H9 (cell line): ENCODE measurements at regions not wholly inside any gene's neighbourhood (a gene's known extent, or its start where the extent isn't known, plus 50 kb on each side); places are given as distances from the start of the nearest gene placed in this dataset.

Experiments
- DNase-seq: peaks from one replicate; pipeline ENCODE4 v3.0.0-alpha.2; 2017
- H2AFZ ChIP-seq: one replicate; pipeline ENCODE4 v1.6.1; 2013; ENCODE audit warnings: mild to moderate bottlenecking, low read length, control low read depth, moderate library complexity
- H2AK5ac ChIP-seq: 2 replicates; pipeline ENCODE4 v1.6.1; 2013; ENCODE audit warnings: low read length, control low read depth, mixed read lengths; ENCODE audit not compliant: insufficient read length
- H2BK120ac ChIP-seq: one replicate; pipeline ENCODE4 v1.6.1; 2013; ENCODE audit warnings: low read depth, mild to moderate bottlenecking, low read length, control low read depth, inconsistent platforms; ENCODE audit not compliant: poor library complexity, severe bottlenecking
- H2BK12ac ChIP-seq: 2 replicates; pipeline ENCODE4 v1.6.1; 2013; ENCODE audit warnings: low read length, control low read depth, mixed read lengths, low read depth; ENCODE audit not compliant: insufficient read length
- H2BK15ac ChIP-seq: 2 replicates; pipeline ENCODE4 v1.6.1; 2013; ENCODE audit warnings: low read depth, low read length, control low read depth
- H2BK20ac ChIP-seq: one replicate; pipeline ENCODE4 v1.6.1; 2013; ENCODE audit warnings: low read depth, mild to moderate bottlenecking, low read length, control low read depth, inconsistent platforms; ENCODE audit not compliant: poor library complexity, severe bottlenecking
- H2BK5ac ChIP-seq: 2 replicates; pipeline ENCODE4 v1.6.1; 2013; ENCODE audit warnings: low read length, control low read depth, mixed read lengths; ENCODE audit not compliant: insufficient read length
- H3K14ac ChIP-seq: 2 replicates; pipeline ENCODE4 v1.6.1; 2013; ENCODE audit warnings: low read length, control low read depth; ENCODE audit not compliant: insufficient read depth
- H3K18ac ChIP-seq: 2 replicates; pipeline ENCODE4 v1.6.1; 2013; ENCODE audit warnings: low read depth, mild to moderate bottlenecking, mixed read lengths, low read length, control low read depth; ENCODE audit not compliant: insufficient read length
- H3K23ac ChIP-seq: 2 replicates; pipeline ENCODE4 v1.6.1; 2013; ENCODE audit warnings: low read length, control low read depth, mixed read lengths, low read depth; ENCODE audit not compliant: insufficient read length
- H3K23me2 ChIP-seq: 2 replicates; pipeline ENCODE4 v1.6.1; 2013; ENCODE audit warnings: low read depth, mild to moderate bottlenecking, mixed read lengths, low read length, control low read depth; ENCODE audit not compliant: insufficient read length, poor library complexity, severe bottlenecking
- H3K27ac ChIP-seq: 2 replicates; pipeline ENCODE4 v1.5.1; 2013; ENCODE audit warnings: low read length, control low read depth, mixed read lengths, low read depth; ENCODE audit not compliant: insufficient read length
- H3K27me3 ChIP-seq: 2 replicates; pipeline ENCODE4 v1.6.1; 2013; ENCODE audit warnings: low read length, control low read depth, inconsistent platforms; ENCODE audit not compliant: insufficient read depth
- H3K4ac ChIP-seq: 2 replicates; pipeline ENCODE4 v1.6.1; 2013; ENCODE audit warnings: low read depth, mild to moderate bottlenecking, control low read depth, inconsistent platforms, low read length, moderate library complexity
- H3K4me1 ChIP-seq: 2 replicates; pipeline ENCODE4 v1.6.1; 2013; ENCODE audit warnings: low read length, control low read depth, inconsistent platforms; ENCODE audit not compliant: insufficient read depth
- H3K4me2 ChIP-seq: 2 replicates; pipeline ENCODE4 v1.6.1; 2013; ENCODE audit warnings: low read length, control low read depth, mixed read lengths; ENCODE audit not compliant: insufficient read length, insufficient read depth
- H3K56ac ChIP-seq: 2 replicates; pipeline ENCODE4 v1.6.1; 2013; ENCODE audit warnings: low read depth, mild to moderate bottlenecking, mixed read lengths, low read length, control low read depth; ENCODE audit not compliant: insufficient read length
- H3K79me1 ChIP-seq: 2 replicates; pipeline ENCODE4 v1.6.1; 2013; ENCODE audit warnings: low read depth, mild to moderate bottlenecking, moderate library complexity, low read length, control low read depth, inconsistent platforms; ENCODE audit not compliant: insufficient read depth, poor library complexity, severe bottlenecking
- H3K79me2 ChIP-seq: 2 replicates; pipeline ENCODE4 v1.6.1; 2013; ENCODE audit warnings: low read length, control low read depth, inconsistent platforms; ENCODE audit not compliant: insufficient read depth
- H3K9ac ChIP-seq: 2 replicates; pipeline ENCODE4 v1.6.1; 2013; ENCODE audit warnings: low read length, control low read depth, mixed read lengths; ENCODE audit not compliant: insufficient read length; ENCODE audit errors: extremely low read depth
- H3K9me3 ChIP-seq: one replicate; pipeline ENCODE4 v1.6.1; 2013; ENCODE audit warnings: low read depth, low read length, inconsistent platforms; ENCODE audit not compliant: control insufficient read depth
- H3T11ph ChIP-seq: one replicate; pipeline ENCODE4 v1.6.1; 2013; ENCODE audit warnings: mild to moderate bottlenecking, low read length, control low read depth, inconsistent platforms
- H4K20me1 ChIP-seq: one replicate; pipeline ENCODE4 v1.6.1; 2013; ENCODE audit not compliant: control insufficient read depth, insufficient read length, insufficient read depth
- H4K5ac ChIP-seq: 2 replicates; pipeline ENCODE4 v1.6.1; 2013; ENCODE audit warnings: low read depth, mild to moderate bottlenecking, mixed read lengths, low read length, control low read depth; ENCODE audit not compliant: insufficient read length
- H4K8ac ChIP-seq: replicated peaks from 2 replicates; pipeline ENCODE4 v1.6.1; 2013; ENCODE audit warnings: low read length, control low read depth, mixed read lengths, low read depth; ENCODE audit not compliant: insufficient read length
- H4K91ac ChIP-seq: 2 replicates; pipeline ENCODE4 v1.6.1; 2013; ENCODE audit warnings: low read depth, mild to moderate bottlenecking, moderate library complexity, mixed read lengths, low read length, control low read depth; ENCODE audit not compliant: insufficient read length
- H3K27ac Mint-ChIP-seq, 3 experiments: 2 replicates in 2 of 3; 3 replicates in 1 of 3; pipeline ENCODE4 v1.8.0; 2020 to 2021; ENCODE audit warnings: mixed read lengths in 3 of 3, mild to moderate bottlenecking in 1 of 3, moderate library complexity in 1 of 3
- H3K27me3 Mint-ChIP-seq: 2 replicates; pipeline ENCODE4 v1.8.0; 2021; ENCODE audit warnings: low read depth, mild to moderate bottlenecking, moderate library complexity, mixed read lengths
- H3K36me3 Mint-ChIP-seq, 3 experiments: 2 replicates in 2 of 3; 3 replicates in 1 of 3; pipeline ENCODE4 v1.8.0; 2020 to 2021; ENCODE audit warnings: low read depth in 3 of 3, mixed read lengths in 3 of 3; ENCODE audit not compliant: insufficient read depth in 1 of 3
- H3K4me1 Mint-ChIP-seq, 2 experiments: 2 replicates each; pipeline ENCODE4 v1.8.0; 2020; ENCODE audit warnings: mixed read lengths in 2 of 2
- H3K4me3 Mint-ChIP-seq, 2 experiments: 2 replicates in 1 of 2; 3 replicates in 1 of 2; pipeline ENCODE4 v1.8.0; 2020 to 2021; ENCODE audit warnings: mild to moderate bottlenecking in 2 of 2, mixed read lengths in 2 of 2, moderate library complexity in 1 of 2
- H3K9me3 Mint-ChIP-seq, 2 experiments: 2 replicates in 1 of 2; 3 replicates in 1 of 2; pipeline ENCODE4 v1.8.0; 2020; ENCODE audit warnings: mild to moderate bottlenecking in 2 of 2, mixed read lengths in 2 of 2, moderate library complexity in 1 of 2
- WGBS: extraction: QIAGEN DNeasy Blood & Tissue Kit; methylation state at CpG from one replicate; pipeline ENCODE4 v1.1.7; 2013; ENCODE audit warnings: missing lambda C conversion rate, low lambda C conversion rate, mixed read lengths; ENCODE audit not compliant: insufficient read length; ENCODE audit errors: extremely low coverage; 5-methylcytosine and 5-hydroxymethylcytosine counted together
- TF ChIP-seq, protein P1 (sequence below): fragments of 200-600 bp; sonication (generic); conservative IDR thresholded peaks from 3 replicates; pipeline ENCODE4 v1.8.0; 2021; ENCODE audit warnings: antibody characterized with exemption, mild to moderate bottlenecking

DNA sequence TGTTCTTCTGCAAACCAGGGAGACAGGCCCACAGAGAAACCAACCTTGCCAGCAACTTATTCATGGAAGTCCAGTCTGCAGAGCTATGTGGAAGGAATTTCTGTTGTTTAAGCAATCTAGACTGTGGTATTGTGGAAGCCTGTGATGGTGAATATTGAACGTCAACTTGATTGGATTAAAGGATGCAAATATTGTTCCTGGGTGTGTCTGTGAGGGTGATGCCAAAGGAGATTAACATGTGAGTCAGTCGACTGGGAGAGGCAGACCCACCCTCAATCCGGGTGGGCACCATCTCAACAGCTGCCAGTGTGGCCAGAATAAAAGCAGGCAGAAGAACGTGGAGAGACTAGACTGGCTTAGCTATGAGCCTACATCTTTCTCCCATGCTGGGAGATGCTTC lies 606.0 kb downstream of the EFNB2 start:
- no peaks in the 10 kb centered on the region for H3K27me3 ChIP-seq
- no peak for DNase-seq
- TF ChIP-seq, protein P1, sequence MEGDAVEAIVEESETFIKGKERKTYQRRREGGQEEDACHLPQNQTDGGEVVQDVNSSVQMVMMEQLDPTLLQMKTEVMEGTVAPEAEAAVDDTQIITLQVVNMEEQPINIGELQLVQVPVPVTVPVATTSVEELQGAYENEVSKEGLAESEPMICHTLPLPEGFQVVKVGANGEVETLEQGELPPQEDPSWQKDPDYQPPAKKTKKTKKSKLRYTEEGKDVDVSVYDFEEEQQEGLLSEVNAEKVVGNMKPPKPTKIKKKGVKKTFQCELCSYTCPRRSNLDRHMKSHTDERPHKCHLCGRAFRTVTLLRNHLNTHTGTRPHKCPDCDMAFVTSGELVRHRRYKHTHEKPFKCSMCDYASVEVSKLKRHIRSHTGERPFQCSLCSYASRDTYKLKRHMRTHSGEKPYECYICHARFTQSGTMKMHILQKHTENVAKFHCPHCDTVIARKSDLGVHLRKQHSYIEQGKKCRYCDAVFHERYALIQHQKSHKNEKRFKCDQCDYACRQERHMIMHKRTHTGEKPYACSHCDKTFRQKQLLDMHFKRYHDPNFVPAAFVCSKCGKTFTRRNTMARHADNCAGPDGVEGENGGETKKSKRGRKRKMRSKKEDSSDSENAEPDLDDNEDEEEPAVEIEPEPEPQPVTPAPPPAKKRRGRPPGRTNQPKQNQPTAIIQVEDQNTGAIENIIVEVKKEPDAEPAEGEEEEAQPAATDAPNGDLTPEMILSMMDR, result no peak

More for the DNA sequence above, 606.0 kb downstream of the EFNB2 start:
- H3K4me3 Mint-ChIP-seq, result no peak overlapping the region
- H3K9ac ChIP-seq, result no peak overlapping the region
- H3K36me3 Mint-ChIP-seq, result no peaks in the 10 kb centered on the region
- no peaks in the 10 kb centered on the region for H3K4me1 ChIP-seq
- H3K4ac ChIP-seq, result no peak overlapping the region
- H3K4me1 Mint-ChIP-seq, result no peaks in the 10 kb centered on the region
- H3K4me2 ChIP-seq, result no peak overlapping the region
- H3K56ac ChIP-seq, result no peak overlapping the region
- no peak overlapping the region for H2BK12ac ChIP-seq
- peak overlapping the region in 1 of 3 experiments; percentile 59; a peak in 1 of 7 replicates for H3K27ac Mint-ChIP-seq
- no peaks in the 10 kb centered on the region for H4K20me1 ChIP-seq
- H3T11ph ChIP-seq, result no peak overlapping the region
- H3K79me2 ChIP-seq, result no peaks in the 10 kb centered on the region
- H3K18ac ChIP-seq, result no peak overlapping the region
- no peaks in the 10 kb centered on the region for H3K23me2 ChIP-seq
- H3K79me1 ChIP-seq, result no peaks in the 10 kb centered on the region
- H2BK20ac ChIP-seq, result no peak overlapping the region
- no peak overlapping the region for H2BK5ac ChIP-seq
- no peaks in the 10 kb centered on the region; the same call in 1 of the 2 replicates for H3K27me3 Mint-ChIP-seq
- no peaks in the 10 kb centered on the region for H3K9me3 Mint-ChIP-seq
- no CpG with 5 or more reads among the region's 4 CpGs for WGBS
- no peak overlapping the region for H2BK120ac ChIP-seq
- no peaks in the 10 kb centered on the region for H3K9me3 ChIP-seq
- no peak overlapping the region for H2AFZ ChIP-seq
- H2BK15ac ChIP-seq, result no peak overlapping the region
- H4K8ac ChIP-seq, result no peak overlapping the region
- no peak overlapping the region for H2AK5ac ChIP-seq
- H3K14ac ChIP-seq, result no peak overlapping the region
- no peak overlapping the region for H3K23ac ChIP-seq
- H4K91ac ChIP-seq, result no peak overlapping the region
- no peak overlapping the region for H3K27ac ChIP-seq
- no peak overlapping the region for H4K5ac ChIP-seq
